PFSK-1 (cell line): ENCODE measurements at regions not wholly inside any gene's neighbourhood (a gene's known extent, or its start where the extent isn't known, plus 50 kb on each side); places are given as distances from the start of the nearest gene placed in this dataset.
A peak's percentile ranks its signal among the peaks of the same experiment; 100 is the strongest.

ENCODE experiments used
- FOXP2 ChIP-seq: optimal IDR thresholded peaks from 2 replicates; pipeline ENCODE3; 2011; ENCODE audit warnings: borderline replicate concordance, control low read depth, inconsistent platforms; ENCODE audit not compliant: insufficient read depth; ENCODE audit errors: extremely low read length, extremely low read depth
- POLR2AphosphoS5 ChIP-seq: IDR thresholded peaks from 2 replicates; pipeline ENCODE4 v1.6.1; 2012; ENCODE audit warnings: low read depth, mild to moderate bottlenecking, control low read depth, low read length, moderate library complexity
- REST ChIP-seq, 2 experiments: IDR thresholded peaks; 2 replicates each; pipeline versions ENCODE4 v1.6.1 to v1.8.0; 2011 to 2012; ENCODE audit warnings: low read depth in 2 of 2, low read length in 2 of 2, control low read depth in 1 of 2, inconsistent platforms in 1 of 2, mild to moderate bottlenecking in 1 of 2, moderate library complexity in 1 of 2; ENCODE audit not compliant: insufficient read depth in 1 of 2
- SIN3A ChIP-seq: IDR thresholded peaks from 2 replicates; pipeline ENCODE4 v1.6.1; 2012; ENCODE audit warnings: mild to moderate bottlenecking, low read length, moderate library complexity, borderline replicate concordance; ENCODE audit not compliant: insufficient read depth
- TAF1 ChIP-seq: IDR thresholded peaks from 2 replicates; pipeline ENCODE4 v1.6.1; 2012; ENCODE audit warnings: low read length, control low read depth, borderline replicate concordance; ENCODE audit not compliant: insufficient read depth

GRCh38 chr2:104368089-104368488 is 485.8 kb upstream of the POU3F3 start:
- TF ChIP-seq SIN3A (no peak), FOXP2 (no peak), REST (IDR thresholded peaks at IDR 0.05; ENCODE audit: insufficient read depth in 1 of 2, low read depth in 2 of 2, low read length in 2 of 2) (no peak), TAF1 (no peak)

GRCh38 chr2:104371087-104371781 is 482.7 kb upstream of the POU3F3 start:
- TF ChIP-seq TAF1: no peak
- TF ChIP-seq SIN3A: no peak
- TF ChIP-seq REST (IDR thresholded peaks at IDR 0.05; ENCODE audit: insufficient read depth in 1 of 2, low read depth in 2 of 2, low read length in 2 of 2): no peak
- no peak for TF ChIP-seq POLR2AphosphoS5
- no peak for TF ChIP-seq FOXP2

GRCh38 chr2:104375206-104375605 is 478.7 kb upstream of the POU3F3 start:
- TF ChIP-seq SIN3A (no peak), FOXP2 (no peak), TAF1 (no peak), REST (IDR thresholded peaks at IDR 0.05; ENCODE audit: insufficient read depth in 1 of 2, low read depth in 2 of 2, low read length in 2 of 2) (no peak), POLR2AphosphoS5 (no peak)

- TF ChIP-seq TAF1: no peak
- TF ChIP-seq REST (IDR thresholded peaks at IDR 0.05; ENCODE audit: insufficient read depth in 1 of 2, low read depth in 2 of 2, low read length in 2 of 2): no peak
- peak; percentile 92 for TF ChIP-seq POLR2AphosphoS5
These were observed 475.0 kb upstream of the POU3F3 start for GRCh38 chr2:104378853-104379374.

- TF ChIP-seq REST (IDR thresholded peaks at IDR 0.05; ENCODE audit: insufficient read depth in 1 of 2, low read depth in 2 of 2, low read length in 2 of 2) (no peak), TAF1 (no peak), SIN3A (no peak)
These were observed 469.0 kb upstream of the POU3F3 start for GRCh38 chr2:104384961-104385360.
